ENCODE measurements at regions not wholly inside any gene's neighbourhood (a gene's known extent, or its start where the extent isn't known, plus 50 kb on each side); places are given as distances from the start of the nearest gene placed in this dataset.

DNA sequence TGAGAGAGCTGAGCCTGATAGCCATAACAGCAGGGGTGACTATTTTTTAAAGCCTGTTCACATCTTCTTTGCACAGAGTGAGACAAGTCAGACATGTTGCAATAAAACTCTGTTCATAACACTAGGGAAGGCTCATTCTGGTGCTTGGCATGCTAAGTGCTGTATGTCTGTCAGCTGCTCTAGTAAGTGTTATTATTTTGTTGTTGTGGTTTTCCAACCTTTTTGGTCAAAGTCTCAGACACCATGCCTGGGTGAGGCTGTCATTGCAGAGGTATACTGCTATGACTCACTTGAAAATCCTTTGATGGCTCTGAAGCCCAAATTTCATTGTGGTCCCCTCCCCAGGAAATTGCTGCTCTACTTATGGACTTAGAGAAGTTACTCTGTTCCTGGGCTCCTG is 129.7 kb downstream of the ADRA2A start:
- no peak for DNase-seq (ENCODE audit: low read depth, low spot score)
- ChIA-PET POLR2A (no interaction called here), CTCF (no interaction called here)

DNA sequence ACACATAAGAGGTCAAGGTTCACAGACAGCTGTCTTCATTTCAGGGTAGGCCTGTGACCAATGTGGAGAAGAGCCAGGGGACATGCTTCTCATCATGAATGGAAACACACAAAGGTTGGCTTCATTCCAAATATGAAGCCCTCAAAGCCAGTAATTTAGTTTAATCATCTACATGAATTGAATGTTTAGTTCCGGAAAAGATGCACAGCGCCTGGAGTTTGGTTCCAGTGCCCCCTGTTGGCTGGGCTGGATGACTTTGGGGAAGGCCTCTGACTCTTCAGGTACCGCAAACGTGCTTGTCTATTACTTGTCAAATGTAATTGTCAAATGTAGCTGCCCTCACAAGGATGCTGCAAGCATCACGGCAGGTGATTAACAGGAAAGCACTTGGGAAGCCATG is 130.7 kb downstream of the ADRA2A start:
- TF ChIP-seq, protein P1, sequence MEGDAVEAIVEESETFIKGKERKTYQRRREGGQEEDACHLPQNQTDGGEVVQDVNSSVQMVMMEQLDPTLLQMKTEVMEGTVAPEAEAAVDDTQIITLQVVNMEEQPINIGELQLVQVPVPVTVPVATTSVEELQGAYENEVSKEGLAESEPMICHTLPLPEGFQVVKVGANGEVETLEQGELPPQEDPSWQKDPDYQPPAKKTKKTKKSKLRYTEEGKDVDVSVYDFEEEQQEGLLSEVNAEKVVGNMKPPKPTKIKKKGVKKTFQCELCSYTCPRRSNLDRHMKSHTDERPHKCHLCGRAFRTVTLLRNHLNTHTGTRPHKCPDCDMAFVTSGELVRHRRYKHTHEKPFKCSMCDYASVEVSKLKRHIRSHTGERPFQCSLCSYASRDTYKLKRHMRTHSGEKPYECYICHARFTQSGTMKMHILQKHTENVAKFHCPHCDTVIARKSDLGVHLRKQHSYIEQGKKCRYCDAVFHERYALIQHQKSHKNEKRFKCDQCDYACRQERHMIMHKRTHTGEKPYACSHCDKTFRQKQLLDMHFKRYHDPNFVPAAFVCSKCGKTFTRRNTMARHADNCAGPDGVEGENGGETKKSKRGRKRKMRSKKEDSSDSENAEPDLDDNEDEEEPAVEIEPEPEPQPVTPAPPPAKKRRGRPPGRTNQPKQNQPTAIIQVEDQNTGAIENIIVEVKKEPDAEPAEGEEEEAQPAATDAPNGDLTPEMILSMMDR (IDR thresholded peaks at IDR 0.05; ENCODE audit: insufficient read depth, low read length, missing control alignments): no peak
- POLR2A ChIA-PET: no interaction called here
- DNase-seq (ENCODE audit: low read depth, low spot score): no peak
- H3K4me3 ChIP-seq (ENCODE audit: low read depth, low read length): no peak overlapping the region
- CTCF ChIA-PET: no interaction called here

More for the DNA sequence above, 129.7 kb downstream of the ADRA2A start:
- no peak overlapping the region for H3K4me3 ChIP-seq (ENCODE audit: low read depth, low read length)
- TF ChIP-seq, protein P1 (IDR thresholded peaks at IDR 0.05; ENCODE audit: insufficient read depth, low read length, missing control alignments): no peak

DNA sequence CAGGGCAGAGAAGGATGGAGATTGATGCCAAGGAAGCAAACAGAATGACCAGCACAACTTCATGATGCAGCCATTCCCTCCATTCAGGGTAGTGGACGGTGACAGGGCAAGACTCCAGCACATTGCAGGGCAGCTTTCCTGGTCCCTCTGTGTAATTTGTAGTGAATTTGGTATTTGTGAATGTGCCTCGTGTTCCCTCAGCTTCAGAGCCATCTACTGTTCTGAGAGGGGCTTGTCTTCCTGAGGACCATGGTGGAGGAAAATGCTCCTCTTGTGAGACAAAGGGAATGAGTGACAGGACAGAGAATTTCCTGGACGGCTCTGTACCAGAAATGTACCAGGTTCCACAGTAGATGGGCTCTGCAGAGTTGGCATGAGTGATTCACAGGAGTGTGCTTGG is 132.1 kb downstream of the ADRA2A start:
- TF ChIP-seq, protein P1 (IDR thresholded peaks at IDR 0.05; ENCODE audit: insufficient read depth, low read length, missing control alignments): no peak
- H3K4me3 ChIP-seq (ENCODE audit: low read depth, low read length): no peak overlapping the region
- DNase-seq (ENCODE audit: low read depth, low spot score): no peak
- ChIA-PET CTCF (no interaction called here), POLR2A (no interaction called here)

DNA sequence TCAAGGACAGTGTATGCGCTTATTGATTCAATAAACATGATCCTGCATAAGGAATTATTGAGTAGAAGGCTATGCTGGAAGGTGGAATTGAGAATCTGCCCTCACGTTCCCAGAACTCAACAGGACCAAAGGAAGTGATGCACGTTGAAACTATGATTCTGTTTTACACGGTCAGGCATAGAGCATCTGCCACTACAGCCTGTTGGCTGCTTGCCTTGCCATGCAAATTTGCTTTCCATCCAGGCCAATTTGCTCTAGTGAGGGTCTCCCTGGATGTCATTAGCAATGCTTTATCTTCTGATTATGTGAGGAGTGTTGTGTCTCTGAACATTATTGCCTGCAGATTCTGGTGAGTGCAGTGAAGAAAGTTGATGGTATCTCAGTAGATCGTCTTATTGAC is 132.9 kb downstream of the ADRA2A start:
- DNase-seq (ENCODE audit: low read depth, low spot score): no peak
- TF ChIP-seq, protein P1 (IDR thresholded peaks at IDR 0.05; ENCODE audit: insufficient read depth, low read length, missing control alignments): no peak
- ChIA-PET POLR2A (no interaction called here), CTCF (no interaction called here)
- H3K4me3 ChIP-seq (ENCODE audit: low read depth, low read length): no peak overlapping the region

DNA sequence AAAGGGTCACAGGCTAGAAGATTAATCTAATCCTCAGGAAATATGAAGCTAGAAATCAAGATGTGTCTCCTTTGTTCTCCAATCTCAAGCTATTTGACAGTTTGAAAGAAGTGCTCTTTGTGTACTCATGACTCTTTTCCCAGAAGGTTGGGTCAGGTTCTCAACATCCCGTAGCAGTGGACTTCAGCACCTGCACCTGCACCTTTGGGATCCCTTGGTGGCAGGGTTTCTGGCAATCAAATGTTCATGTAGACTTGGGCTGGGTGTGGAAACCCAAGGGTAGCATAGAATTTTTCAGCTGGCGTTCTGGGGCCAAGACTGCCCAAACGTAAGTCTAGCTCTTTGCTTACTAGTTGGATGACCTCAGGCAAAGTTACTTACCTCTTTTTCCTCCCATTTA is 134.4 kb downstream of the ADRA2A start:
- no peak overlapping the region for H3K4me3 ChIP-seq (ENCODE audit: low read depth, low read length)
- ChIA-PET CTCF (no interaction called here), POLR2A (no interaction called here)
- TF ChIP-seq, protein P1 (IDR thresholded peaks at IDR 0.05; ENCODE audit: insufficient read depth, low read length, missing control alignments): no peak
- no peak for DNase-seq (ENCODE audit: low read depth, low spot score)

DNA sequence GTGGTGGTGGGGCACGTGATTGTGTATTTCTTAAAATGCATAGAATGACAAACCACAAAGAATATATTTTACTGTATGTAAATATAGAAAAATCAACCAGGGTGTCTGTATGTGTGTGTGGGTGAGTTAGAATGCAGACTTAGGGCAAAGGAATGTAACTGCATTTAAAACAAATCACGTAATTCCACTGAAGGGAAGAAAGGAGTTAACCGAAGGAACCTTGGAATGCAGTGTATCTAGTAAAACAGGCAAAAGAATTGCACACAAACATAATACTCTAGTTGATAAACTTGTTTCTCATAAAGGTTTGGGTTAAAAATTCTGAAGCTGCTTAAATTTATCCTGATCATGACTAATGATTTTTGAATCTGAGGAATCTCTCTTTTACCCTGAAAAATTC is 134.9 kb downstream of the ADRA2A start:
- peak; percentile 51 for DNase-seq (ENCODE audit: low read depth, low spot score)
- ChIA-PET CTCF (no interaction called here), POLR2A (no interaction called here)
- H3K4me3 ChIP-seq (ENCODE audit: low read depth, low read length): no peak overlapping the region
- TF ChIP-seq, protein P1 (IDR thresholded peaks at IDR 0.05; ENCODE audit: insufficient read depth, low read length, missing control alignments): no peak

All from AG04449 (cell line).